H1 (cell line): ENCODE measurements at regions not wholly inside any gene's neighbourhood (a gene's known extent, or its start where the extent isn't known, plus 50 kb on each side); places are given as distances from the start of the nearest gene placed in this dataset.

ENCODE experiments used
- CTCF ChIA-PET: fragments of 300-600 bp; sonication (Branson Sonifier 250); formaldehyde crosslinking; loops from one replicate; lab custom pipeline; 2021; ENCODE audit not compliant: partially characterized antibody; lab: Charles Lee
- POLR2A ChIA-PET: fragments of 300-600 bp; sonication (Branson Sonifier 250); formaldehyde crosslinking; loops from one replicate; lab custom pipeline; 2021; ENCODE audit warnings: inconsistent platforms; ENCODE audit not compliant: partially characterized antibody; lab: Charles Lee
- DNase-seq, 2 experiments: peaks; one replicate each; pipeline versions ENCODE4 v3.0.0 to v3.0.0-alpha.2; 2010 to 2022; ENCODE audit warnings: low spot score in 2 of 2, low read depth in 1 of 2, mixed read lengths in 1 of 2
- FAIRE-seq: peaks from 2 replicates; lab custom pipeline; 2011; peaks lifted over from hg19 to GRCh38; lab: Jason Lieb, UNC
- H2AFZ ChIP-seq: 2 replicates; pipeline ENCODE4 v1.8.1; 2012; ENCODE audit warnings: low read length, inconsistent platforms
- H2AK5ac ChIP-seq: 2 replicates; pipeline ENCODE4 v1.6.1; 2013; ENCODE audit warnings: low read depth, low read length
- H2BK120ac ChIP-seq: replicated peaks from 2 replicates; pipeline ENCODE3; 2013; ENCODE audit warnings: low read depth, low read length, inconsistent platforms
- H2BK12ac ChIP-seq: 2 replicates; pipeline ENCODE4 v1.6.1; 2013; ENCODE audit warnings: low read depth, low read length
- H2BK15ac ChIP-seq: 2 replicates; pipeline ENCODE4 v1.6.1; 2013; ENCODE audit warnings: low read length
- H2BK20ac ChIP-seq: 2 replicates; pipeline ENCODE4 v1.6.1; 2013; ENCODE audit warnings: low read length
- H2BK5ac ChIP-seq: 2 replicates; pipeline ENCODE4 v1.6.1; 2013; ENCODE audit warnings: low read depth, low read length
- H3K14ac ChIP-seq: 2 replicates; pipeline ENCODE4 v1.6.1; 2013; ENCODE audit warnings: inconsistent platforms; ENCODE audit not compliant: insufficient read length
- H3K18ac ChIP-seq: 2 replicates; pipeline ENCODE4 v1.6.1; 2013; ENCODE audit warnings: low read length; ENCODE audit errors: extremely low read depth
- H3K23ac ChIP-seq: 2 replicates; pipeline ENCODE4 v1.6.1; 2013; ENCODE audit warnings: inconsistent platforms; ENCODE audit not compliant: insufficient read length
- H3K23me2 ChIP-seq: 2 replicates; pipeline ENCODE4 v1.6.1; 2013; ENCODE audit warnings: low read depth, low read length
- H3K27ac ChIP-seq: 2 replicates; pipeline ENCODE4 v1.6.1; 2011; ENCODE audit warnings: low read depth, low read length, inconsistent platforms
- H3K27me3 ChIP-seq, 4 experiments: replicated peaks in 1 of 4; 1 replicate in 1 of 4; 2 replicates in 3 of 4; pipeline versions ENCODE4 v1.6.1 to v1.8.1; 2011 to 2013; ENCODE audit warnings: low read length in 3 of 4, mild to moderate bottlenecking in 3 of 4, inconsistent platforms in 2 of 4, mixed read lengths in 2 of 4, moderate library complexity in 1 of 4; ENCODE audit not compliant: control insufficient read depth in 3 of 4, insufficient read depth in 3 of 4; ENCODE audit errors: extremely low read depth in 1 of 4
- H3K36me3 ChIP-seq, 4 experiments: 2 replicates each; pipeline versions ENCODE4 v1.6.1 to v1.8.1; 2011 to 2013; ENCODE audit warnings: mild to moderate bottlenecking in 4 of 4, low read length in 3 of 4, moderate library complexity in 2 of 4, control low read depth in 1 of 4, inconsistent platforms in 1 of 4; ENCODE audit not compliant: insufficient read depth in 4 of 4, control insufficient read depth in 2 of 4
- H3K4ac ChIP-seq: replicated peaks from 2 replicates; pipeline ENCODE3; 2013; ENCODE audit warnings: low read length, low read depth, mixed read lengths, inconsistent platforms; ENCODE audit not compliant: insufficient read length
- H3K4me1 ChIP-seq, 4 experiments: replicated peaks in 1 of 4; 1 replicate in 1 of 4; 2 replicates in 3 of 4; pipeline versions ENCODE4 v1.6.1 to v1.8.1; 2011 to 2013; ENCODE audit warnings: low read length in 3 of 4, inconsistent platforms in 2 of 4, mixed read lengths in 1 of 4; ENCODE audit not compliant: insufficient read depth in 4 of 4, control insufficient read depth in 3 of 4
- H3K4me2 ChIP-seq, 2 experiments: 2 replicates each; pipeline versions ENCODE4 v1.6.1 to v1.8.1; 2011 to 2013; ENCODE audit warnings: low read depth in 2 of 2, low read length in 2 of 2, control low read depth in 1 of 2, inconsistent platforms in 1 of 2, mild to moderate bottlenecking in 1 of 2; ENCODE audit not compliant: insufficient read depth in 1 of 2
- H3K4me3 ChIP-seq, 4 experiments: fragments of 200-600, 300-600 bp in 1 of 4; sonication (generic), shearing (Covaris generic), sonication (Bioruptor Twin) in 1 of 4; 2 replicates each; pipeline versions ENCODE4 v1.5.1 to v1.8.1; 2011 to 2016; ENCODE audit warnings: low read length in 4 of 4, low read depth in 3 of 4, control low read depth in 2 of 4, inconsistent platforms in 2 of 4, mild to moderate bottlenecking in 2 of 4, mixed read lengths in 1 of 4, moderate library complexity in 1 of 4; ENCODE audit not compliant: insufficient read depth in 2 of 4; ENCODE audit errors: extremely low read depth in 1 of 4
- H3K56ac ChIP-seq: replicated peaks from 2 replicates; pipeline ENCODE3; 2013; ENCODE audit warnings: low read depth, mild to moderate bottlenecking, mixed read lengths, low read length, inconsistent platforms; ENCODE audit not compliant: insufficient read length
- H3K79me1 ChIP-seq: 2 replicates; pipeline ENCODE4 v1.6.1; 2013; ENCODE audit warnings: low read depth, low read length, control low read depth
- H3K79me2 ChIP-seq, 2 experiments: 2 replicates each; pipeline versions ENCODE4 v1.6.1 to v1.8.1; 2012 to 2013; ENCODE audit warnings: low read length in 2 of 2, mild to moderate bottlenecking in 2 of 2, inconsistent platforms in 1 of 2; ENCODE audit not compliant: insufficient read depth in 2 of 2, control insufficient read depth in 1 of 2
- H3K9ac ChIP-seq, 4 experiments: replicated peaks in 1 of 4; 1 replicate in 1 of 4; 2 replicates in 3 of 4; pipeline versions ENCODE4 v1.6.1 to v1.8.1; 2011 to 2013; ENCODE audit warnings: low read depth in 3 of 4, low read length in 3 of 4, control low read depth in 2 of 4, mild to moderate bottlenecking in 2 of 4, moderate library complexity in 2 of 4, inconsistent platforms in 1 of 4; ENCODE audit errors: extremely low read depth in 1 of 4
- H3K9me3 ChIP-seq, 2 experiments: 2 replicates each; pipeline versions ENCODE4 v1.6.1 to v1.8.1; 2012 to 2013; ENCODE audit warnings: mild to moderate bottlenecking in 2 of 2, moderate library complexity in 2 of 2, control low read depth in 1 of 2, inconsistent platforms in 1 of 2, low read depth in 1 of 2, low read length in 1 of 2, mixed read lengths in 1 of 2; ENCODE audit not compliant: insufficient read depth in 2 of 2
- H4K20me1 ChIP-seq, 2 experiments: replicated peaks in 1 of 2; 2 replicates each; pipeline versions ENCODE3 to v1.8.1; 2011 to 2013; ENCODE audit warnings: inconsistent platforms in 2 of 2, low read length in 2 of 2, mild to moderate bottlenecking in 1 of 2; ENCODE audit not compliant: insufficient read depth in 2 of 2, control insufficient read depth in 1 of 2
- H4K5ac ChIP-seq: 2 replicates; pipeline ENCODE4 v1.6.1; 2013; ENCODE audit warnings: low read length, low read depth, mixed read lengths, inconsistent platforms; ENCODE audit not compliant: insufficient read length
- H4K8ac ChIP-seq: 2 replicates; pipeline ENCODE4 v1.8.0; 2013; ENCODE audit warnings: mild to moderate bottlenecking, moderate library complexity, low read length, inconsistent platforms; ENCODE audit not compliant: insufficient read depth; ENCODE audit errors: extremely low read depth
- H4K91ac ChIP-seq: replicated peaks from 2 replicates; pipeline ENCODE3; 2013; ENCODE audit warnings: low read length, mixed read lengths, inconsistent platforms; ENCODE audit not compliant: insufficient read length
- BCL11A ChIP-seq, 2 experiments: IDR thresholded peaks; one replicate each; pipeline ENCODE4 v1.6.1; 2011; ENCODE audit warnings: low read depth in 2 of 2, low read length in 2 of 2, mild to moderate bottlenecking in 2 of 2
- CTCF ChIP-seq, 3 experiments: IDR thresholded peaks; 1 replicate in 2 of 3; 2 replicates in 1 of 3; pipeline versions ENCODE4 v1.5.1 to v1.6.1; 2011; ENCODE audit warnings: low read length in 3 of 3, mild to moderate bottlenecking in 3 of 3, inconsistent platforms in 2 of 3, low read depth in 1 of 3, moderate library complexity in 1 of 3; ENCODE audit not compliant: insufficient read depth in 1 of 3; ENCODE audit errors: control extremely low read depth in 1 of 3
- EP300 ChIP-seq, 2 experiments: IDR thresholded peaks; 1 replicate in 1 of 2; 2 replicates in 1 of 2; pipeline ENCODE4 v1.6.1; 2011 to 2012; ENCODE audit warnings: low read depth in 2 of 2, low read length in 2 of 2, mild to moderate bottlenecking in 2 of 2, borderline replicate concordance in 1 of 2, inconsistent platforms in 1 of 2, moderate library complexity in 1 of 2
- EZH2 ChIP-seq: fragments of 200-600 bp; sonication (generic); IDR thresholded peaks from 2 replicates; pipeline ENCODE4 v1.7.1; 2012; ENCODE audit warnings: low read depth, mild to moderate bottlenecking, moderate library complexity, low read length, inconsistent platforms; ENCODE audit not compliant: severe bottlenecking
- GTF2F1 ChIP-seq: IDR thresholded peaks from 2 replicates; pipeline ENCODE4 v1.6.1; 2012; ENCODE audit warnings: low read depth, low read length, improper control_type of control experiment, borderline replicate concordance
- RNF2 ChIP-seq: fragments of 200-900, 300-1000 bp; sonication (generic); IDR thresholded peaks from 2 replicates; pipeline ENCODE4 v1.7.1; 2016; ENCODE audit warnings: borderline replicate concordance, low read depth, mild to moderate bottlenecking, antibody characterized with exemption, low read length; ENCODE audit not compliant: poor library complexity, severe bottlenecking; ENCODE audit errors: missing control alignments
- RXRA ChIP-seq: IDR thresholded peaks from 2 replicates; pipeline ENCODE4 v1.6.1; 2011; ENCODE audit warnings: low read depth, mild to moderate bottlenecking, low read length, moderate library complexity; ENCODE audit not compliant: insufficient read depth
- SP2 ChIP-seq: IDR thresholded peaks from 2 replicates; pipeline ENCODE4 v1.6.1; 2012; ENCODE audit warnings: mild to moderate bottlenecking, low read length, inconsistent platforms
- SUZ12 ChIP-seq: fragments of 200-600 bp; sonication (generic); IDR thresholded peaks from 2 replicates; pipeline ENCODE4 v1.6.1; 2012; ENCODE audit warnings: mild to moderate bottlenecking, inconsistent platforms, low read length, moderate library complexity, mixed read lengths
- TAF7 ChIP-seq: optimal IDR thresholded peaks from 2 replicates; pipeline ENCODE3; 2011; ENCODE audit warnings: low read depth, mild to moderate bottlenecking, inconsistent platforms, low read length, moderate library complexity, borderline replicate concordance
- TEAD4 ChIP-seq: IDR thresholded peaks from 2 replicates; pipeline ENCODE4 v1.6.1; 2012; ENCODE audit warnings: low read depth, low read length, inconsistent platforms, mixed read lengths
- YY1 ChIP-seq: IDR thresholded peaks from 2 replicates; pipeline ENCODE4 v1.6.1; 2011; ENCODE audit warnings: low read depth, mild to moderate bottlenecking, low read length

GRCh38 chr7:116342125-116342524 is 131.8 kb downstream of the TES start:
- Histone ChIP-seq H3K36me3 (no peaks in the 10 kb centered on the region), H4K91ac (no peak overlapping the region), H3K18ac (no peak overlapping the region), H2BK15ac (no peak overlapping the region), H3K79me2 (no peaks in the 10 kb centered on the region), H4K8ac (no peak overlapping the region), H3K14ac (no peak overlapping the region), H3K56ac (no peak overlapping the region), H3K27me3 (no peaks in the 10 kb centered on the region), H3K27ac (no peak overlapping the region), H3K23ac (no peak overlapping the region), H2BK5ac (no peak overlapping the region), H4K20me1 (no peaks in the 10 kb centered on the region), H4K5ac (no peak overlapping the region), H3K4me1 (peaks cover 0 to under 1% (median 0%) of the 10 kb centered on the region in 4 experiments; a peak in 1 of 7 replicates), H2AK5ac (no peak overlapping the region), H3K79me1 (no peaks in the 10 kb centered on the region), H2BK20ac (no peak overlapping the region), H2AFZ (no peak overlapping the region), H3K4me3 (no peak overlapping the region), H3K9me3 (no peaks in the 10 kb centered on the region), H2BK12ac (no peak overlapping the region), H3K4ac (no peak overlapping the region), H3K23me2 (no peaks in the 10 kb centered on the region), H3K4me2 (no peak overlapping the region), H2BK120ac (no peak overlapping the region), H3K9ac (no peak overlapping the region)
- CTCF ChIA-PET = interaction anchor here (0.6 to 1.9 kb wide), 6 partner anchors 12 to 457 kb away, joined by 3 to 5 read pairs (median 3); no protein-coding TSS in a partner anchor
- FAIRE-seq = no peak
- no peak for DNase-seq
- POLR2A ChIA-PET = interaction anchor here (0.7 kb wide), 1 partner anchor 70 kb away, joined by 3 read pairs; no protein-coding TSS in a partner anchor
- TF ChIP-seq TAF7 (no peak), YY1 (no peak), GTF2F1 (no peak), EP300 (IDR thresholded peaks at IDR 0.05; ENCODE audit: borderline replicate concordance in 1 of 2, low read depth in 2 of 2, low read length in 2 of 2) (no peak), RNF2 (no peak), BCL11A (IDR thresholded peaks at IDR 0.05; ENCODE audit: low read depth in 2 of 2, low read length in 2 of 2) (no peak), TEAD4 (no peak), EZH2 (no peak), SP2 (no peak), SUZ12 (no peak), CTCF (IDR thresholded peaks at IDR 0.05; ENCODE audit: control extremely low read depth in 1 of 3, insufficient read depth in 1 of 3, low read depth in 1 of 3, low read length in 3 of 3) (no peak), RXRA (no peak)
